Omental fat pad (tissue), 3 donors: ENCODE measurements at regions not wholly inside any gene's neighbourhood (a gene's known extent, or its start where the extent isn't known, plus 50 kb on each side); places are given as distances from the start of the nearest gene placed in this dataset.
"Not testable (repeated sequence)": the region's sequence is repeated elsewhere in the genome, so short reads cannot be mapped to it uniquely, and the experiment has no call there.

ENCODE experiments used
- ATAC-seq: fragments of 150-250 bp; one replicate; pipeline ENCODE4 v1.9.1; 2016; ENCODE audit warnings: mild to moderate bottlenecking, moderate library complexity; ENCODE audit not compliant: low FRiP score
- DNase-seq: peaks from one replicate; pipeline ENCODE4 v3.0.0-alpha.2; 2019; ENCODE audit warnings: low spot score
- CTCF ChIP-seq, 3 donors: fragments of 450-650 bp; IDR thresholded peaks; one replicate each; pipeline ENCODE4 v1.5.1; 2016 to 2017; ENCODE audit warnings: antibody characterized with exemption in 3 of 3, mild to moderate bottlenecking in 3 of 3, moderate library complexity in 2 of 3

DNA sequence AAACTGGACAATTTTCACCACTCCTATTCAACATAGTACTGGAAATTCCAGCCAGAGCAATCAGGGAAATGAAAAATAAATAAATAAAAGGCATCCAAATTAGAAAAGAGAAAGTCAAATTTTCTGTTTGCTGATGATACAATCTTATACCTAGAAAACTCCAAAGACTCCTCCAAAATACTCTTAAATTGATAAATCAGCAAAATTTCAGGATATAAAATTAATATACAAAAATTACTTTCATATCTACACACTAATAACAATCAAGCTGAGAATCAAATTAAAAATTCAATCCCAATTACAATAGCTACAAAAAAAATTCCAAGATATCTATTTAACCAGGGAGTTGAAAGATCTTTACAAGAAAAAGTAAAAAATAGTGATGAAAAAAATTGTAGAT, 651.9 kb downstream of the DTWD2 start:
- ATAC-seq (no peak), DNase-seq (no peak)
- TF ChIP-seq CTCF (IDR thresholded peaks at IDR 0.05) = no peak

DNA sequence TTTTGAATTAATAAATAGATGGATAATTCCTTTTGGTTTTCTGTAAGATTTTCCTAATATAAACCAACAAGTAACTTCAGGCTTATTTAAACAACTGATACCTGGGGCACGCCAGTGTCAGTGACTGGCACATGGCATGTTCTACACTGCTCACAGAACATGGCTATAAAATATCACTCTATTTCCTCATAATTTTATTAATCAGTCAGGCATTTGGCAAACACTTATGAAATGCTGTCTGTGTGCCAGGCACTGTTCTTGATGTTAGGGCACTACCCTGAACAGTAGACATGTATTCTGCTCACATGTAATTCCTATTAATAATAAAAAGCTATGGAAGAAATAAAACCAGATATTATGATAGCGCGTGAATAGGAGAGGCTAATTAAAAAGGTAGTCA, 661.0 kb downstream of the DTWD2 start:
- no peak for TF ChIP-seq CTCF (IDR thresholded peaks at IDR 0.05)
- no peak for ATAC-seq
- no peak for DNase-seq

- DNase-seq (no peak), ATAC-seq (no peak)
- TF ChIP-seq CTCF (IDR thresholded peaks at IDR 0.05) = no peak
Observed at GRCh38 chr5:118326481-118327045, 661.8 kb downstream of the DTWD2 start.

DNA sequence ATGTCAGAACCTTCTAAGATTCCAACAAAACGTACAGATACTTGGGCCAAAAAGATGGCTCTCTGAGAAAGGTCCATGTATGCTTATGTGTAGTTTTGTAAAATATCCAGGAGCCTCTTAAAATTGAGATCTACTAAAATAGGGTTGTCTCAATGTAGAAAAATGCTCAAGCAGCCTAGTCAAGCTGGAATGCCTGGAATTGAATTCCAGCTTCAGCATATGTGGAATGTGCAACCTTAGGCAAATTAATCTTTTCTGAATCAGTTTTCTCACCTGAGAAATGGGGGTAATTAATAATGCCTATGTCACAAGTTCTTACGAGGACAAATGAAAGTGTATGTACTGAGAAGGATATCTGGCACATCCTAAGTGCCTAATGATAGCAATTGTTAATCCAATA, 662.4 kb downstream of the DTWD2 start:
- no peak for TF ChIP-seq CTCF (IDR thresholded peaks at IDR 0.05)
- no peak for DNase-seq
- no peak for ATAC-seq

DNA sequence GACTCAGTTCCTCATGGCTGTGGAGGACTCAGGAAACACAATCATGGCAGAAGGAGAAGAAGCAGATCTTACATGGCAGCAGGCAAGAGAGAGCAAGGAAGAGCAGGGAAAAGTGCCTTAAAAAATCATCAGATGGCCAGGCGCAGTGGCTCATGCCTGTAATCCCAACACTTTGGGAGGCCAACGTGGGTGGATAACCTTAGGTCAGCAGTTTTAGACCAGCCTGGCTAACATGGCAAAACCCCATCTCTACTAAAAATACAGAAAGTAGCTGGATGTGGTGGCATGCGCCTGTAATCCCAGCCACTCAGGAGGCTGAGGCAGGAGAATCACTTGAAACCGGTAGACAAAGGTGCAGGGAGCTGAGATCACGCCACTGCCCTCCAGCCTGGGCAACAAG, 664.6 kb downstream of the DTWD2 start:
- ATAC-seq = not testable (repeated sequence)

DNA sequence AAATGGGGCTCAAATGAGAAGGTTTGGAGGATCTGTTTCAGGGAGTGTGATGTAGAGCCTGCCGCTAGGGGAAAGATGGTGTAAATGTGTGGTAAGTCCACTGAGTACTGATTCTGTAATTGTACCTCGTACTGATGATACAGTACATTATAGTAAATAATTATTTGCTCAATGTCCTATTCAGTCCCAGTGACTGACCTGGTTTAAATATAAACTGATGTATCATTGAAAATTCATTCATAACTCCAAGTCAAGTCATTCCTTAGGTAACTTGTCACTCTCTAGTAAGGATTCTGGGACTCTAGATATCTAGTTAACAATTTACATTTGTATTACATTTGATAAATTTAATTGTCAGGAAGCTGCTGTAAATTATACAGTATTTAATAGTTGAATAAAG, 667.3 kb downstream of the DTWD2 start:
- DNase-seq (no peak), ATAC-seq (no peak)
- no peak for TF ChIP-seq CTCF (IDR thresholded peaks at IDR 0.05)

More for the DNA sequence above, 664.6 kb downstream of the DTWD2 start:
- not testable (repeated sequence) for DNase-seq

DNA sequence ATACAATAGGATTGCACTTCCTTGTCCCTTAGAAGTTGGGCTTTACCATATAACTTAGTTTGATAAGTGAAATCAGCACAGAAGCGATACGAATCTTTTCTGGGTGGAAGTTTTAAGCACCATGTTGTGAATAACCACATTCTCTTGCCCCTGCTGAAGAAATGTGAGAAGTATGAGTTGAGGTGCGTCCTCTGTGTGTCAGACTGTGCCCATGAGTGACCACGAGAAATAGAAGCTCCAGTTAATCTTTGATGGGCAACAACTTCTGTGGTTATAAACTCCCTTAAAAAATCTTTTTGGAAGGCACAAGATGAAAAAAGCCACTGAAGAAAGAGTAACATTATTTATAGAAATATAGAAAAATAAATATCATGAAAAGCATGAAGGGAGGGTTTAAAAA, 668.2 kb downstream of the DTWD2 start:
- TF ChIP-seq CTCF (IDR thresholded peaks at IDR 0.05) = no peak
- DNase-seq (no peak), ATAC-seq (no peak)

DNA sequence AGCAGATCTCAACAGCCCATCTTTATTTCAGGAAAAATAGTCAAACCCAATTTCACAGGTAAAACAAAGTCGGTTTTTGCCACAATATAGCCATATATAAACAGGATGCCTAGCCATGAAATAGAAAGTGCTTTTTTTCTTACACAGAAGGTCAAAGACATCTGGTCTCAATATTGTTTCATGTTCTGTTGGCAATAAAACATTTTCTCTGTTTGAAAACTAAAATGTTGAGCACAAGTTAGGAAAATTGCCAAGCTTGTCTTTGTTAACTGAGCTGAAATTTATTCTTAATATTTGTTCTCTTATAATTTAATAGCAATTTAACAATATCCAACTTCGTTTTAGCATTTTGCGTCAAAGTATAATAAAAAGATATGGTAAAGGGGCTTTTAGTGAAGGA, 673.4 kb downstream of the DTWD2 start:
- DNase-seq = no peak
- no peak for ATAC-seq
- no peak for TF ChIP-seq CTCF (IDR thresholded peaks at IDR 0.05)
